Right atrium auricular region (tissue), 2 donors: ENCODE measurements at regions not wholly inside any gene's neighbourhood (a gene's known extent, or its start where the extent isn't known, plus 50 kb on each side); places are given as distances from the start of the nearest gene placed in this dataset.

Experiments used
- DNase-seq: peaks from one replicate; pipeline ENCODE4 v3.0.0-alpha.2; 2019; ENCODE audit warnings: low spot score
- H3K27ac ChIP-seq, 2 donors: fragments of 200-600 bp; sonication (generic); 1 replicate in 1 of 2; 2 replicates in 1 of 2; pipeline ENCODE4 v1.5.1; 2016 to 2019
- H3K27me3 ChIP-seq, 2 donors: fragments of 200-600 bp; sonication (generic); one replicate each; pipeline versions ENCODE4 v1.5.1 to v1.6.0; 2017 to 2019
- H3K36me3 ChIP-seq: fragments of 200-600 bp; sonication (generic); one replicate; pipeline ENCODE4 v1.5.1; 2016
- H3K4me1 ChIP-seq, 2 donors: fragments of 200-600 bp; sonication (generic); one replicate each; pipeline versions ENCODE4 v1.5.1 to v1.6.0; 2017 to 2019
- H3K4me3 ChIP-seq, 2 donors: fragments of 200-600 bp; sonication (generic); 1 replicate in 1 of 2; 2 replicates in 1 of 2; pipeline ENCODE4 v1.5.1; 2017 to 2019; ENCODE audit warnings: mild to moderate bottlenecking in 1 of 2, moderate library complexity in 1 of 2
- H3K9me3 ChIP-seq, 2 donors: fragments of 200-600 bp; sonication (generic); one replicate each; pipeline ENCODE4 v1.5.1; 2019
- CTCF ChIP-seq, 2 donors: fragments of 200-600 bp; sonication (generic); IDR thresholded peaks; one replicate each; pipeline ENCODE4 v1.5.1; 2019; ENCODE audit warnings: antibody characterized with exemption in 2 of 2

GRCh38 chr1:201759194-201759815 is 69.7 kb upstream of the IPO9 start:
- no peaks in the 10 kb centered on the region for H3K36me3 ChIP-seq
- no peak overlapping the region for H3K27ac ChIP-seq
- no peaks in the 10 kb centered on the region for H3K27me3 ChIP-seq
- peaks cover 0 to 34% of the 10 kb centered on the region in 2 donors for H3K4me1 ChIP-seq
- H3K9me3 ChIP-seq: no peaks in the 10 kb centered on the region
- no peak overlapping the region for H3K4me3 ChIP-seq
- DNase-seq: no peak
- no peak for TF ChIP-seq CTCF (IDR thresholded peaks at IDR 0.05)

GRCh38 chr1:201760516-201760915 is 68.4 kb upstream of the IPO9 start:
- H3K4me1 ChIP-seq: peaks cover 0 to 28% of the 10 kb centered on the region in 2 donors
- no peaks in the 10 kb centered on the region for H3K9me3 ChIP-seq
- no peak overlapping the region for H3K4me3 ChIP-seq
- H3K27me3 ChIP-seq: no peaks in the 10 kb centered on the region
- no peak overlapping the region for H3K27ac ChIP-seq
- H3K36me3 ChIP-seq: no peaks in the 10 kb centered on the region
- DNase-seq: no peak
- no peak for TF ChIP-seq CTCF (IDR thresholded peaks at IDR 0.05)

- H3K9me3 ChIP-seq: no peaks in the 10 kb centered on the region
- no peak for DNase-seq
- TF ChIP-seq CTCF (IDR thresholded peaks at IDR 0.05): no peak
- H3K4me3 ChIP-seq: no peak overlapping the region
- H3K27ac ChIP-seq: no peak overlapping the region
- H3K27me3 ChIP-seq: no peaks in the 10 kb centered on the region
- H3K4me1 ChIP-seq: peaks cover 0 to 28% of the 10 kb centered on the region in 2 donors
- no peaks in the 10 kb centered on the region for H3K36me3 ChIP-seq
Measured at GRCh38 chr1:201761178-201761577, 67.8 kb upstream of the IPO9 start.

- TF ChIP-seq CTCF (IDR thresholded peaks at IDR 0.05): no peak
- no peak for DNase-seq
- no peak overlapping the region for H3K4me3 ChIP-seq
- peaks cover 0 to 28% of the 10 kb centered on the region in 2 donors for H3K4me1 ChIP-seq
- no peaks in the 10 kb centered on the region for H3K36me3 ChIP-seq
- no peaks in the 10 kb centered on the region for H3K9me3 ChIP-seq
- no peaks in the 10 kb centered on the region for H3K27me3 ChIP-seq
- no peak overlapping the region for H3K27ac ChIP-seq
Measured at GRCh38 chr1:201761871-201762270, 67.1 kb upstream of the IPO9 start.

GRCh38 chr1:201762381-201762780 is 66.6 kb upstream of the IPO9 start:
- Histone ChIP-seq H3K27me3 (no peaks in the 10 kb centered on the region), H3K4me3 (no peak overlapping the region), H3K4me1 (peaks cover 0 to 28% of the 10 kb centered on the region in 2 donors), H3K36me3 (no peaks in the 10 kb centered on the region), H3K9me3 (no peaks in the 10 kb centered on the region), H3K27ac (no peak overlapping the region)
- no peak for TF ChIP-seq CTCF (IDR thresholded peaks at IDR 0.05)
- no peak for DNase-seq
